Osteocyte (in vitro differentiated cells): ENCODE measurements at regions not wholly inside any gene's neighbourhood (a gene's known extent, or its start where the extent isn't known, plus 50 kb on each side); places are given as distances from the start of the nearest gene placed in this dataset.

ENCODE experiments used
- DNase-seq: peaks from one replicate; pipeline ENCODE4 v3.0.0; 2021; ENCODE audit warnings: mixed read lengths; ENCODE audit not compliant: unreplicated experiment; ENCODE audit errors: extremely low spot score
- H3K27ac Mint-ChIP-seq: one replicate; pipeline ENCODE4 v1.8.0; 2021; ENCODE audit warnings: mild to moderate bottlenecking, mixed read lengths; ENCODE audit not compliant: unreplicated experiment
- H3K27me3 Mint-ChIP-seq: one replicate; pipeline ENCODE4 v1.8.0; 2021; ENCODE audit warnings: mixed read lengths; ENCODE audit not compliant: unreplicated experiment
- H3K36me3 Mint-ChIP-seq: one replicate; pipeline ENCODE4 v1.8.0; 2021; ENCODE audit warnings: mixed read lengths; ENCODE audit not compliant: unreplicated experiment
- H3K4me1 Mint-ChIP-seq: one replicate; pipeline ENCODE4 v1.8.0; 2021; ENCODE audit warnings: mixed read lengths; ENCODE audit not compliant: unreplicated experiment
- H3K4me3 Mint-ChIP-seq: one replicate; pipeline ENCODE4 v1.8.0; 2021; ENCODE audit warnings: mild to moderate bottlenecking, moderate library complexity, mixed read lengths; ENCODE audit not compliant: unreplicated experiment
- H3K9me3 Mint-ChIP-seq: one replicate; pipeline ENCODE4 v1.8.0; 2021; ENCODE audit warnings: mixed read lengths; ENCODE audit not compliant: unreplicated experiment
- CTCF ChIP-seq: fragments of 200-600 bp; sonication (generic); IDR thresholded peaks from 2 replicates; pipeline ENCODE4 v1.5.0; 2021; ENCODE audit warnings: antibody characterized with exemption, mild to moderate bottlenecking, moderate library complexity

GRCh38 chr5:39566891-39567290, 142.1 kb upstream of the DAB2 start:
- H3K36me3 Mint-ChIP-seq, result no peaks in the 10 kb centered on the region
- no peak for TF ChIP-seq CTCF
- no peak for DNase-seq

GRCh38 chr5:39566029-39566428, 141.2 kb upstream of the DAB2 start:
- DNase-seq, result no peak
- no peak overlapping the region for H3K27ac Mint-ChIP-seq
- H3K4me3 Mint-ChIP-seq, result no peak overlapping the region
- peaks cover 2% of the 10 kb centered on the region for H3K4me1 Mint-ChIP-seq
- no peaks in the 10 kb centered on the region for H3K9me3 Mint-ChIP-seq
- no peaks in the 10 kb centered on the region for H3K36me3 Mint-ChIP-seq
- H3K27me3 Mint-ChIP-seq, result no peaks in the 10 kb centered on the region
- TF ChIP-seq CTCF, result no peak

More at GRCh38 chr5:39566891-39567290, 142.1 kb upstream of the DAB2 start:
- H3K27me3 Mint-ChIP-seq, result no peaks in the 10 kb centered on the region
- H3K4me1 Mint-ChIP-seq, result peaks cover 2% of the 10 kb centered on the region
- no peaks in the 10 kb centered on the region for H3K9me3 Mint-ChIP-seq
- no peak overlapping the region for H3K4me3 Mint-ChIP-seq
- H3K27ac Mint-ChIP-seq, result no peak overlapping the region

GRCh38 chr5:39561421-39561820, 136.6 kb upstream of the DAB2 start:
- DNase-seq, result no peak
- no peaks in the 10 kb centered on the region for H3K36me3 Mint-ChIP-seq
- H3K27me3 Mint-ChIP-seq, result peaks cover 4% of the 10 kb centered on the region

GRCh38 chr5:39560726-39561125, 135.9 kb upstream of the DAB2 start:
- Mint-ChIP-seq H3K4me1 (no peaks in the 10 kb centered on the region), H3K27ac (no peak overlapping the region), H3K9me3 (no peaks in the 10 kb centered on the region), H3K36me3 (no peaks in the 10 kb centered on the region), H3K27me3 (peaks cover 4% of the 10 kb centered on the region), H3K4me3 (no peak overlapping the region)
- no peak for DNase-seq
- no peak for TF ChIP-seq CTCF

More at GRCh38 chr5:39561421-39561820, 136.6 kb upstream of the DAB2 start:
- TF ChIP-seq CTCF, result no peak
- no peak overlapping the region for H3K27ac Mint-ChIP-seq
- H3K4me3 Mint-ChIP-seq, result no peak overlapping the region
- H3K4me1 Mint-ChIP-seq, result no peaks in the 10 kb centered on the region
- H3K9me3 Mint-ChIP-seq, result no peaks in the 10 kb centered on the region

- no peak for TF ChIP-seq CTCF
- H3K36me3 Mint-ChIP-seq, result no peaks in the 10 kb centered on the region
- no peak for DNase-seq
- peaks cover 4% of the 10 kb centered on the region for H3K27me3 Mint-ChIP-seq
- H3K4me1 Mint-ChIP-seq, result no peaks in the 10 kb centered on the region
- H3K27ac Mint-ChIP-seq, result no peak overlapping the region
- H3K4me3 Mint-ChIP-seq, result no peak overlapping the region
- H3K9me3 Mint-ChIP-seq, result no peaks in the 10 kb centered on the region
These were observed 135.1 kb upstream of the DAB2 start for GRCh38 chr5:39559923-39560322.
